ENCODE measurements at regions not wholly inside any gene's neighbourhood (a gene's known extent, or its start where the extent isn't known, plus 50 kb on each side); places are given as distances from the start of the nearest gene placed in this dataset.

- TF ChIP-seq CTCF (IDR thresholded peaks at IDR 0.05) (no peak), POLR2A (IDR thresholded peaks at IDR 0.05) (no peak)
Observed at GRCh38 chr16:7167626-7168025, 165.0 kb upstream of the RBFOX1 start.
